GM13977 (cell line): ENCODE measurements at regions not wholly inside any gene's neighbourhood (a gene's known extent, or its start where the extent isn't known, plus 50 kb on each side); places are given as distances from the start of the nearest gene placed in this dataset.

ENCODE experiments used
- DNase-seq: peaks from one replicate; pipeline ENCODE4 v3.0.0; 2012; ENCODE audit warnings: low spot score
- in situ Hi-C: fragments of 300-500 bp; cut with MboI; formaldehyde crosslinking; loops from one replicate; pipeline ENCODE4 v1.12.0; 2022; ENCODE audit warnings: low sequenced_read_pairs, low pct_unique_long_range_greater_than_20kb, mixed read lengths, inconsistent platforms; ENCODE audit not compliant: unreplicated experiment
- TF ChIP-seq, protein P1 (sequence below): IDR thresholded peaks from 2 replicates; pipeline ENCODE4 v1.5.1; 2012; ENCODE audit warnings: mild to moderate bottlenecking, control low read depth; ENCODE audit not compliant: insufficient read depth; ENCODE audit errors: extremely low read depth, missing control alignments

GRCh38 chr12:34402899-34403705 lies 380.8 kb downstream of the ALG10 start:
- DNase-seq = peak; percentile 0
- TF ChIP-seq, protein P1, sequence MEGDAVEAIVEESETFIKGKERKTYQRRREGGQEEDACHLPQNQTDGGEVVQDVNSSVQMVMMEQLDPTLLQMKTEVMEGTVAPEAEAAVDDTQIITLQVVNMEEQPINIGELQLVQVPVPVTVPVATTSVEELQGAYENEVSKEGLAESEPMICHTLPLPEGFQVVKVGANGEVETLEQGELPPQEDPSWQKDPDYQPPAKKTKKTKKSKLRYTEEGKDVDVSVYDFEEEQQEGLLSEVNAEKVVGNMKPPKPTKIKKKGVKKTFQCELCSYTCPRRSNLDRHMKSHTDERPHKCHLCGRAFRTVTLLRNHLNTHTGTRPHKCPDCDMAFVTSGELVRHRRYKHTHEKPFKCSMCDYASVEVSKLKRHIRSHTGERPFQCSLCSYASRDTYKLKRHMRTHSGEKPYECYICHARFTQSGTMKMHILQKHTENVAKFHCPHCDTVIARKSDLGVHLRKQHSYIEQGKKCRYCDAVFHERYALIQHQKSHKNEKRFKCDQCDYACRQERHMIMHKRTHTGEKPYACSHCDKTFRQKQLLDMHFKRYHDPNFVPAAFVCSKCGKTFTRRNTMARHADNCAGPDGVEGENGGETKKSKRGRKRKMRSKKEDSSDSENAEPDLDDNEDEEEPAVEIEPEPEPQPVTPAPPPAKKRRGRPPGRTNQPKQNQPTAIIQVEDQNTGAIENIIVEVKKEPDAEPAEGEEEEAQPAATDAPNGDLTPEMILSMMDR = no peak
- in situ Hi-C loops = no loop called here

GRCh38 chr12:34403706-34404376 lies 381.5 kb downstream of the ALG10 start:
- in situ Hi-C loops = no loop called here
- TF ChIP-seq, protein P1 = no peak
- peak; percentile 0 for DNase-seq

DNA sequence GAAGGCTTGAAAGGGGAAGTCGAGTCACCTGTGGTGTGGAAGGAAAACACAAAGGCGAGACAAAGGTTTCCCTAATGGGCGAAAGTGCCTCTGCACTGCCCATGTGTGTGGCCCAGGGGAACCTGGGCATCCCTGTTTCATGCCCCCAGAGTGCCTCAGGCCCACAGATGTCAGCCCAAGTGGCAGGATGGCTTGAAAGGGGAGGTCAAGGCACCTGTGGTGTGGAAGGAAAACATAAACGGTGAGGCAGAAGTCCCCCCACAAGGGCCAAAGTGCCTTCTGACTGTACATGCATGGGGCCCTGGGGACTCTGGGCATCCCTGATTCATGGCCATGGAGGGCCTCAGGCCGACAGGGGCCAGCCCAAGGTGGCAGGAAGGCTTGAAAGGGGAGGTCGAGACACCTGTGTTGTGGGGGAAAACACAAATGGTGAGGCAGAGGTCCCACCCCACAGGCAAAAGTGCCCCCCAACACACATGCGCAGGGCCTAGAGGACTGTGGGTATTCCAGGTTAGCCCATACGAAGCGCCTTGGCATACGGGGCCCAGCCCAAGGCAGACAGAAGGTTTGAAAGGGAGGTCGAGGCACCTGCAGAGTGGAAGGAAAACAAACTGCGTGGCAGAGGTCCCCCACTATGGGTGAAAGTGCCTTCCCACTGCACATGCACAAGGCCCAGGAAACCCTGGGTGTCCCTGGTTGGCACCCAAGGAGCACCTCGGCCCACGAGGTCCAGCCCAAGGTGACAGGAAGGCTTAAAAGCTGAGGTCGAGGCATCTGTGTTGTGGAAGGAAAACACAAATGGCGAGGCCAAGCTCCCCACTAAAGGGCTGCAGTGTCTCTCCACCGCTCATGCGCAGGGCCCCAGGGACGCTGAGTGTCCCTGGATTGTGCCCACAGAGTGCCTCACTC lies 382.3 kb downstream of the ALG10 start:
- in situ Hi-C loops = no loop called here
- TF ChIP-seq, protein P1 = no peak
- peak; percentile 1 for DNase-seq

GRCh38 chr12:34405286-34406227 lies 383.3 kb downstream of the ALG10 start:
- in situ Hi-C loops = no loop called here
- peak; percentile 0 for DNase-seq
- TF ChIP-seq, protein P1 = no peak

DNA sequence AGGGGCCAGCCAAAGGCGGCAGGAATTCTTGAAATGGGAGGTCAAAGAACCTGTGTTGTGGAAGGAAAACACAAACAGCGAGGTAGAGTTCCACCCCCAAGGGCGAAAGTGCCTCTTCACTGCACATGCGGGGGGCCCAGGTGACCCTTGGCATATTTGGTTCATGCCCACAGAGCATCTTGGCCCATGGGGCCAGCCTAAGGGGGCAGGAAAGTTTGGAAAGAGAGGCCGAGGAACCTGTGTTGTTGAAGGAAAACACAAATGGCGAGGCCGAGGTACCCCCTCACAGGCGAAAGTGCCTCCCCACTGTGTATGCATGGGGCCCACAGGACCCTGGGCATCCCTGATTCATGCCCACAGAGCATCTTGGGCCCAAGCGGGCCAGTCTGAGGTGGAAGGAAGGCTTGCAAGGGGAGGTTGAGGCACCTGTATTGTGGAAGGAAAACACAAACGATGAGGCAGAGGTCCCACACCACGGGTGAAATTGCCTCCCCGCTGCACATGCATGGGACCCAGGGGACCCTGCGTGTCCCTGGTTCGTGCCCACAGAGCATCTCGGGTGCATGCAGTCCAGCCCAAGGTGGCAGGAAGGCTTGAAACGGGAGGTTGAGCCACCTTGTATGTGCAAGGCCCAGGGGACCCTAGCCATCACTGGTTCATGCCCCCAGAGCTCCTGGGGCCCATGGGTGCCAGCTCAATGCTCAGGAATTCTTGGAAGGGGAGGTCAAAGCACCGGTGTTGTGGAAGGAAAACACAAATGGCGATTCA lies 384.1 kb downstream of the ALG10 start:
- TF ChIP-seq, protein P1 = no peak
- no peak for DNase-seq
- in situ Hi-C loops = no loop called here
